ENCODE measurements at regions not wholly inside any gene's neighbourhood (a gene's known extent, or its start where the extent isn't known, plus 50 kb on each side); places are given as distances from the start of the nearest gene placed in this dataset.

GRCh38 chr9:13459071-13459470 lies 179.6 kb upstream of the MPDZ start:
- WGBS, 5 donors, result 55 to 100% (median 75%) methylated on average over 3 of the region's 3 CpGs
- Histone ChIP-seq H3K4me3 (no peak overlapping the region), H3K27me3 (no peaks in the 10 kb centered on the region), H3K4me1 (no peaks in the 10 kb centered on the region), H3K36me3 (no peaks in the 10 kb centered on the region), H3K9me3 (no peaks in the 10 kb centered on the region), H3K27ac (no peak overlapping the region)
- no peak for DNase-seq
- no peak for TF ChIP-seq POLR2A (IDR thresholded peaks at IDR 0.05)
- no peak for TF ChIP-seq EP300 (IDR thresholded peaks at IDR 0.05)
- TF ChIP-seq CTCF (IDR thresholded peaks at IDR 0.05), result no peak
- no peak for TF ChIP-seq POLR2AphosphoS5 (IDR thresholded peaks at IDR 0.05)
- intact Hi-C loops (cut with DNase I; ENCODE audit: low total_unique reads), result no loop called here

GRCh38 chr9:13457795-13458194 lies 178.3 kb upstream of the MPDZ start:
- no peaks in the 10 kb centered on the region for H3K36me3 ChIP-seq
- H3K4me1 ChIP-seq, result no peaks in the 10 kb centered on the region
- DNase-seq, result no peak
- WGBS, 5 donors, result 76 to 98% (median 90%) methylated on average over 1 of the region's 1 CpG
- no peaks in the 10 kb centered on the region for H3K9me3 ChIP-seq
- H3K4me3 ChIP-seq, result no peak overlapping the region
- no peak overlapping the region for H3K27ac ChIP-seq
- TF ChIP-seq CTCF (IDR thresholded peaks at IDR 0.05), result no peak
- no peak for TF ChIP-seq POLR2A (IDR thresholded peaks at IDR 0.05)
- TF ChIP-seq POLR2AphosphoS5 (IDR thresholded peaks at IDR 0.05), result no peak
- no peak for TF ChIP-seq EP300 (IDR thresholded peaks at IDR 0.05)
- no peaks in the 10 kb centered on the region for H3K27me3 ChIP-seq
- intact Hi-C loops (cut with DNase I; ENCODE audit: low total_unique reads), result no loop called here

GRCh38 chr9:13450723-13451122 lies 171.2 kb upstream of the MPDZ start:
- 70 to 76% (median 73%) methylated on average over 3 of the region's 3 CpGs for WGBS, 5 donors
- no peak overlapping the region for H3K27ac ChIP-seq
- no peaks in the 10 kb centered on the region for H3K27me3 ChIP-seq
- TF ChIP-seq POLR2AphosphoS5 (IDR thresholded peaks at IDR 0.05) (no peak), EP300 (IDR thresholded peaks at IDR 0.05) (no peak), POLR2A (IDR thresholded peaks at IDR 0.05) (no peak), CTCF (IDR thresholded peaks at IDR 0.05) (no peak)
- intact Hi-C loops (cut with DNase I; ENCODE audit: low total_unique reads), result no loop called here
- no peak overlapping the region for H3K4me3 ChIP-seq
- no peak for DNase-seq
- no peaks in the 10 kb centered on the region for H3K36me3 ChIP-seq
- H3K4me1 ChIP-seq, result peaks cover 0 to 11% (median 0%) of the 10 kb centered on the region in 4 donors
- no peaks in the 10 kb centered on the region for H3K9me3 ChIP-seq

- Histone ChIP-seq H3K27me3 (no peaks in the 10 kb centered on the region), H3K27ac (no peak overlapping the region), H3K4me1 (peaks cover 0 to 11% (median 0%) of the 10 kb centered on the region in 4 donors), H3K9me3 (no peaks in the 10 kb centered on the region), H3K4me3 (no peak overlapping the region), H3K36me3 (no peaks in the 10 kb centered on the region)
- 90 to 96% (median 92%) methylated on average over 2 of the region's 2 CpGs for WGBS, 5 donors
- intact Hi-C loops (cut with DNase I; ENCODE audit: low total_unique reads), result no loop called here
- TF ChIP-seq POLR2A (IDR thresholded peaks at IDR 0.05) (no peak), CTCF (IDR thresholded peaks at IDR 0.05) (no peak), POLR2AphosphoS5 (IDR thresholded peaks at IDR 0.05) (no peak), EP300 (IDR thresholded peaks at IDR 0.05) (no peak)
- DNase-seq, result no peak
These were observed 169.0 kb upstream of the MPDZ start for GRCh38 chr9:13448482-13448881.

Measured in stomach (tissue), 8 donors.